H9 (cell line): ENCODE measurements at regions not wholly inside any gene's neighbourhood (a gene's known extent, or its start where the extent isn't known, plus 50 kb on each side); places are given as distances from the start of the nearest gene placed in this dataset.

Source experiments
- DNase-seq: peaks from one replicate; pipeline ENCODE4 v3.0.0-alpha.2; 2017
- H2AFZ ChIP-seq: one replicate; pipeline ENCODE4 v1.6.1; 2013; ENCODE audit warnings: mild to moderate bottlenecking, low read length, control low read depth, moderate library complexity
- H2AK5ac ChIP-seq: 2 replicates; pipeline ENCODE4 v1.6.1; 2013; ENCODE audit warnings: low read length, control low read depth, mixed read lengths; ENCODE audit not compliant: insufficient read length
- H2BK120ac ChIP-seq: one replicate; pipeline ENCODE4 v1.6.1; 2013; ENCODE audit warnings: low read depth, mild to moderate bottlenecking, low read length, control low read depth, inconsistent platforms; ENCODE audit not compliant: poor library complexity, severe bottlenecking
- H2BK12ac ChIP-seq: 2 replicates; pipeline ENCODE4 v1.6.1; 2013; ENCODE audit warnings: low read length, control low read depth, mixed read lengths, low read depth; ENCODE audit not compliant: insufficient read length
- H2BK15ac ChIP-seq: 2 replicates; pipeline ENCODE4 v1.6.1; 2013; ENCODE audit warnings: low read depth, low read length, control low read depth
- H2BK20ac ChIP-seq: one replicate; pipeline ENCODE4 v1.6.1; 2013; ENCODE audit warnings: low read depth, mild to moderate bottlenecking, low read length, control low read depth, inconsistent platforms; ENCODE audit not compliant: poor library complexity, severe bottlenecking
- H2BK5ac ChIP-seq: 2 replicates; pipeline ENCODE4 v1.6.1; 2013; ENCODE audit warnings: low read length, control low read depth, mixed read lengths; ENCODE audit not compliant: insufficient read length
- H3K14ac ChIP-seq: 2 replicates; pipeline ENCODE4 v1.6.1; 2013; ENCODE audit warnings: low read length, control low read depth; ENCODE audit not compliant: insufficient read depth
- H3K18ac ChIP-seq: 2 replicates; pipeline ENCODE4 v1.6.1; 2013; ENCODE audit warnings: low read depth, mild to moderate bottlenecking, mixed read lengths, low read length, control low read depth; ENCODE audit not compliant: insufficient read length
- H3K23ac ChIP-seq: 2 replicates; pipeline ENCODE4 v1.6.1; 2013; ENCODE audit warnings: low read length, control low read depth, mixed read lengths, low read depth; ENCODE audit not compliant: insufficient read length
- H3K23me2 ChIP-seq: 2 replicates; pipeline ENCODE4 v1.6.1; 2013; ENCODE audit warnings: low read depth, mild to moderate bottlenecking, mixed read lengths, low read length, control low read depth; ENCODE audit not compliant: insufficient read length, poor library complexity, severe bottlenecking
- H3K27ac ChIP-seq: 2 replicates; pipeline ENCODE4 v1.5.1; 2013; ENCODE audit warnings: low read length, control low read depth, mixed read lengths, low read depth; ENCODE audit not compliant: insufficient read length
- H3K27me3 ChIP-seq: 2 replicates; pipeline ENCODE4 v1.6.1; 2013; ENCODE audit warnings: low read length, control low read depth, inconsistent platforms; ENCODE audit not compliant: insufficient read depth
- H3K4ac ChIP-seq: 2 replicates; pipeline ENCODE4 v1.6.1; 2013; ENCODE audit warnings: low read depth, mild to moderate bottlenecking, control low read depth, inconsistent platforms, low read length, moderate library complexity
- H3K4me1 ChIP-seq: 2 replicates; pipeline ENCODE4 v1.6.1; 2013; ENCODE audit warnings: low read length, control low read depth, inconsistent platforms; ENCODE audit not compliant: insufficient read depth
- H3K4me2 ChIP-seq: 2 replicates; pipeline ENCODE4 v1.6.1; 2013; ENCODE audit warnings: low read length, control low read depth, mixed read lengths; ENCODE audit not compliant: insufficient read length, insufficient read depth
- H3K56ac ChIP-seq: 2 replicates; pipeline ENCODE4 v1.6.1; 2013; ENCODE audit warnings: low read depth, mild to moderate bottlenecking, mixed read lengths, low read length, control low read depth; ENCODE audit not compliant: insufficient read length
- H3K79me1 ChIP-seq: 2 replicates; pipeline ENCODE4 v1.6.1; 2013; ENCODE audit warnings: low read depth, mild to moderate bottlenecking, moderate library complexity, low read length, control low read depth, inconsistent platforms; ENCODE audit not compliant: insufficient read depth, poor library complexity, severe bottlenecking
- H3K79me2 ChIP-seq: 2 replicates; pipeline ENCODE4 v1.6.1; 2013; ENCODE audit warnings: low read length, control low read depth, inconsistent platforms; ENCODE audit not compliant: insufficient read depth
- H3K9ac ChIP-seq: 2 replicates; pipeline ENCODE4 v1.6.1; 2013; ENCODE audit warnings: low read length, control low read depth, mixed read lengths; ENCODE audit not compliant: insufficient read length; ENCODE audit errors: extremely low read depth
- H3K9me3 ChIP-seq: one replicate; pipeline ENCODE4 v1.6.1; 2013; ENCODE audit warnings: low read depth, low read length, inconsistent platforms; ENCODE audit not compliant: control insufficient read depth
- H3T11ph ChIP-seq: one replicate; pipeline ENCODE4 v1.6.1; 2013; ENCODE audit warnings: mild to moderate bottlenecking, low read length, control low read depth, inconsistent platforms
- H4K20me1 ChIP-seq: one replicate; pipeline ENCODE4 v1.6.1; 2013; ENCODE audit not compliant: control insufficient read depth, insufficient read length, insufficient read depth
- H4K5ac ChIP-seq: 2 replicates; pipeline ENCODE4 v1.6.1; 2013; ENCODE audit warnings: low read depth, mild to moderate bottlenecking, mixed read lengths, low read length, control low read depth; ENCODE audit not compliant: insufficient read length
- H4K8ac ChIP-seq: replicated peaks from 2 replicates; pipeline ENCODE4 v1.6.1; 2013; ENCODE audit warnings: low read length, control low read depth, mixed read lengths, low read depth; ENCODE audit not compliant: insufficient read length
- H4K91ac ChIP-seq: 2 replicates; pipeline ENCODE4 v1.6.1; 2013; ENCODE audit warnings: low read depth, mild to moderate bottlenecking, moderate library complexity, mixed read lengths, low read length, control low read depth; ENCODE audit not compliant: insufficient read length
- H3K27ac Mint-ChIP-seq, 3 experiments: 2 replicates in 2 of 3; 3 replicates in 1 of 3; pipeline ENCODE4 v1.8.0; 2020 to 2021; ENCODE audit warnings: mixed read lengths in 3 of 3, mild to moderate bottlenecking in 1 of 3, moderate library complexity in 1 of 3
- H3K27me3 Mint-ChIP-seq: 2 replicates; pipeline ENCODE4 v1.8.0; 2021; ENCODE audit warnings: low read depth, mild to moderate bottlenecking, moderate library complexity, mixed read lengths
- H3K36me3 Mint-ChIP-seq, 3 experiments: 2 replicates in 2 of 3; 3 replicates in 1 of 3; pipeline ENCODE4 v1.8.0; 2020 to 2021; ENCODE audit warnings: low read depth in 3 of 3, mixed read lengths in 3 of 3; ENCODE audit not compliant: insufficient read depth in 1 of 3
- H3K4me1 Mint-ChIP-seq, 2 experiments: 2 replicates each; pipeline ENCODE4 v1.8.0; 2020; ENCODE audit warnings: mixed read lengths in 2 of 2
- H3K4me3 Mint-ChIP-seq, 2 experiments: 2 replicates in 1 of 2; 3 replicates in 1 of 2; pipeline ENCODE4 v1.8.0; 2020 to 2021; ENCODE audit warnings: mild to moderate bottlenecking in 2 of 2, mixed read lengths in 2 of 2, moderate library complexity in 1 of 2
- H3K9me3 Mint-ChIP-seq, 2 experiments: 2 replicates in 1 of 2; 3 replicates in 1 of 2; pipeline ENCODE4 v1.8.0; 2020; ENCODE audit warnings: mild to moderate bottlenecking in 2 of 2, mixed read lengths in 2 of 2, moderate library complexity in 1 of 2
- CTCF ChIP-seq: fragments of 200-600 bp; sonication (generic); conservative IDR thresholded peaks from 3 replicates; pipeline ENCODE4 v1.8.0; 2021; ENCODE audit warnings: antibody characterized with exemption, mild to moderate bottlenecking
- WGBS: extraction: QIAGEN DNeasy Blood & Tissue Kit; methylation state at CpG from one replicate; pipeline ENCODE4 v1.1.7; 2013; ENCODE audit warnings: missing lambda C conversion rate, low lambda C conversion rate, mixed read lengths; ENCODE audit not compliant: insufficient read length; ENCODE audit errors: extremely low coverage; 5-methylcytosine and 5-hydroxymethylcytosine counted together

GRCh38 chr18:39491408-39491807 is 1925.8 kb upstream of the CELF4 start:
- DNase-seq, result no peak
- H3K4me1 ChIP-seq, result peaks cover 9% of the 10 kb centered on the region; the same call in 1 of the 2 replicates
- H3K27ac ChIP-seq, result no peak overlapping the region
- WGBS, result no CpG with 5 or more reads among the region's 2 CpGs
- H2BK5ac ChIP-seq, result no peak overlapping the region
- H2BK120ac ChIP-seq, result no peak overlapping the region
- no peak overlapping the region for H2AFZ ChIP-seq
- Mint-ChIP-seq H3K4me1 (peaks cover 9 to 13% of the 10 kb centered on the region in 2 experiments), H3K36me3 (peaks cover 0 to 3% (median 0%) of the 10 kb centered on the region in 3 experiments; a peak in 3 of 7 replicates), H3K9me3 (peaks cover 0 to 3% of the 10 kb centered on the region in 2 experiments; a peak in 2 of 5 replicates), H3K27ac (no peak overlapping the region), H3K4me3 (no peak overlapping the region), H3K27me3 (no peaks in the 10 kb centered on the region)
- no peak overlapping the region for H3K4ac ChIP-seq
- no peak overlapping the region for H3K14ac ChIP-seq
- H2AK5ac ChIP-seq, result no peak overlapping the region
- no peak overlapping the region for H4K5ac ChIP-seq
- H3T11ph ChIP-seq, result no peak overlapping the region
- no peak overlapping the region for H3K56ac ChIP-seq
- H3K18ac ChIP-seq, result no peak overlapping the region
- no peak overlapping the region for H3K9ac ChIP-seq
- no peak overlapping the region for H2BK20ac ChIP-seq
- no peaks in the 10 kb centered on the region for H3K23me2 ChIP-seq
- H3K79me2 ChIP-seq, result no peaks in the 10 kb centered on the region
- no peak for TF ChIP-seq CTCF
- no peaks in the 10 kb centered on the region for H3K79me1 ChIP-seq
- no peaks in the 10 kb centered on the region for H4K20me1 ChIP-seq
- H4K91ac ChIP-seq, result no peak overlapping the region
- no peak overlapping the region for H2BK15ac ChIP-seq
- H4K8ac ChIP-seq, result no peak overlapping the region
- no peak overlapping the region for H3K23ac ChIP-seq
- H2BK12ac ChIP-seq, result no peak overlapping the region
- H3K4me2 ChIP-seq, result no peak overlapping the region
- H3K9me3 ChIP-seq, result no peaks in the 10 kb centered on the region
- H3K27me3 ChIP-seq, result no peaks in the 10 kb centered on the region
